NCI-H1092 treated with DMSO at 0.1 percent for 48 hours (cell line): ENCODE measurements at regions not wholly inside any gene's neighbourhood (a gene's known extent, or its start where the extent isn't known, plus 50 kb on each side); places are given as distances from the start of the nearest gene placed in this dataset.

Experiments
- DNase-seq: peaks from one replicate; lab custom pipeline; 2025; lab: John Stamatoyannopoulos, UW

DNA sequence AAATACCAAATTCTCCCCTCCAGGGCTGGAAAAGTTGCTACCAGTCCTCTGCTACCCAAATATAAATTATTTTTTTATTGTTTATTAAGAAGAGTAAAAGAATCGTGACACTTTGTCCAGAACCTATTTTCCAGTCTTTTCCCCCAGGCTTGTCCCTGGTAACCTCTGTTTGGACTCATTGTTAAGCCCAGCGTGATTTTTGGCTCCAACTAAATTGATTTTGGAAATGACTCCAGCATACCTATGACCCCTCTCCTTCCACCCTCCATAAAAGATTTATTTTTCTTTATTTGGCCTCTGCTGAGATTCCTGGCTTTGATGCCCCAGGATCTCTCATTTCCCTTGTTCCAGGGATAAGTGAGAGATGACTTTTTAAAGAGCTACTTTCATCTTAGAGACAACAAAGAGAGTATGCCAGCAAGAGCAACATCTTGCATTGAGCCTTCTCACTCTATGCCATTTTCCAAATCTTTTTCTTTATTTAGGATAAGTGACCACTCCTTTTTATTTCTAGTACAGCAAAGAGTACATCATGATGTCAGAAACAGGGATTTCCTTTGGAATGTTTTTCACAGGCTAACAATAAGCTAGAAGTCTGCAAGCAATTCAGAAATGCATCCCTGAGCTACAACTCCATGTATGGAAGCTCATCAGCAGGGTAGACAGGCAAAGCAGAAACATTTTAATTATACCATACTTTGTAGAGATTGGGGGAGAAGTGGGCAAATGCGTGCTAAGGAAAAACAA, 75.8 kb downstream of the DAD1 start:
- DNase-seq = no peak

DNA sequence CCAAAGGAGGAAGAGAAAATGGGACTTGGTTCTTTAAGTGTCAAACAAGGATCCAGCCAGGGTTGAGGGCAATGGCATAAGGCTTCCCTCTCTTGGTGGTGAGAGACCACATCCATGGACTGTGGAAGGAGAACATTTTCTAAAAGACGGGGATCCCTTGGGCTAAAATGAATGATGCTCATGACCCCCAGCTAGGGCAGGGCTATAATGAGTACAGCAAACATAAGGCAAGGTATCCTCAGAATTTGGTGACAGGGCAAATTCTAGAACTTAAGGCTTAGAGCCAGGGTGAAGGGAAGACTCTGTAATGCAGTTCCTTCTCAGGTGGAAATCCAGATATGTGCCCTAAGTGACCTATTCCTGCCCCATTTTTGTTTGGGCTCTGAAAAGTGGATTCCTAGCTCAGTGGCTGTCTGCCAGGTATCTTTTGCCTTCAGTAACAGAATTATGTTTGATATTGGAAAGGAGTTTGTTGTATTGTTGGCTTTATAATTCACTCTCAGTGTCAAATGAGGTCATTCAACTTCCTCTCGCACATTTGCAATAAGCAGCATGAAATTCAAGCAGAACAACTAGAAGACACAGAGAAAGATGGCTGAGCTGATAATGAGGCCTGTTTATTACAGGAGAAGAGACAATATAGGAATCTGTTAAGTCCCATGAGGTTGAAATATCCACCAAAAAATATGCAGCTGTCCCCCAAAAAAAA, 76.8 kb downstream of the DAD1 start:
- DNase-seq = no peak

DNA sequence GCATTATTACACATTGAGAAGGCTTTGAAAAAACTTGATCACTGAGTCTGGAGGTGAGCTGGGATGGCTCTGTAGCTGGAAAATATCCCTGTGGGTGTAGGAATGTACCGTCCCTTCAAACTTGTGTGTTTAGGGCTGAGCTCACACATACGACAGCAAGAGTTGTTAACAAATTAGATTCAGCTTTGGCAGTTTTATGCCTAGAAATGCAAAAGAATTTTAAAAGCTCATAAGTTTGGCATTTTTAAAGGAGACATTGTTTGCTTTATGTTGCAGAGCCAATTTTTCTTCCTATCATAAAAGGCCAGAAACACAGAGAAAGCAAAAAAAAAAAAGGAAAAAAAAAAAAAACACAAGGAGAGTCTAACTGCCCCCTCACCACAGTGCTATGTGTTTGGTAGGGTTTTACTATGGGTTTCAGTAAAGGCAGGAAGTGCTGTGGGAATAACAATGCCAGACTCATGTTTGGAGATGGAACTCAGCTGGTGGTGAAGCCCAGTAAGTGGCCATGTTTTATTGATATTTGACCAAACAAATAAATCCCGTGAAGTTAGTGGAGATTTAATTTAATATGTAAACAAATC, 78.4 kb downstream of the DAD1 start:
- DNase-seq = no peak

DNA sequence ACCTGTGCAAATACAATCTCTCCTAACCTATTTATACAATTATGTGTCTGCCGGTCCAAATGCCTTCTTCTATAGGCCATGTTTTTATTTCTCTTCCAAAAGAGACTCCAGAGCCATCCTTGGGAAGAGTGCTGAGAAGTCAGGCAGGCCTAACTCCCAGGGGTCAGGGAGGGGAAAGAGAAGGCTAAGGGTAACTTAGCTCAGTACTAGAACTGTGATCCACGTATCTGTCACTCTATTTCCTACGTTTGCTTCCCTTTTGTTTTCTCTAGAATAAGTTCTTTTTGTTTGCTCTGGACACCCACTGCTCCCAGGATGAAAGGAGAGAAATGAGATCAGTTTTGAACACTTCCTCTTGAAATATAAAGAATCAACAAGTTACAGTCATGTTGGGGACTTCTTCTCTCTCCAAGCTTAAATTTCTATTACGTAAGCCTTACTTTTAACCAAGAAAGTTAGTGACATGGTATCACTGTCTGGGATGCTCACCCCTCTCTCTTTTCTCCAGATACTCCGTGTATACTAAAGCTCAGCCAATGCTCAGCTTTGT, 79.2 kb downstream of the DAD1 start:
- no peak for DNase-seq

DNA sequence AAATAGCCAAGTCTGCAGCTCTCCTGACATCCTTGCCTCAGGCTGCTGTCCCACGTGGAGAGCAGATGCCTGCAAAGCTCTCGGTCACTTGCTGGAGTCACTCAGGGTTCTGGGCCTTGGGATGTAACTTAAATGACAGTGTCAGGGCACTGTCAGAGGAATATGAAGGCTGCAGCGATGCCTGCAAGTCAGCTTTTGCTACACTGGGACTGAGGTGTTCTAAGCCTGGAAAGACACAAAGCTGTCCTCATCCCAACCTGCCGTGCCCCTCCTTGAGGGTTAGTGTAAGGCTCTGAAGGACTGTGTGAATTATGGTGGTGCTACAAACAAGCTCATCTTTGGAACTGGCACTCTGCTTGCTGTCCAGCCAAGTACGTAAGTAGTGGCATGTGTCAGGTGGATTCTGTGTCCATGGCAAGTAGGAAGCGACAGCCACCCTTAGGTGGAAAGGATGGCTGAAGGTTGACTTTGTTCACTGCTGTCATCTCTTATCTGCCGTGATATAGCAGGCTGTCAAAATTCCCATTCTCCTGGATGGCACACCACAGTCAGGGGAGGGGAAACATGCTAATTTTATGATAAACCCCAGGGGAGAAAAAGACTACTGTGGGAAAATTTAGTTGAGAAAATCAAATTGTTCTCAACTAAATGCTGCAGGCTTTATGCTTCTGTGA, 79.9 kb downstream of the DAD1 start:
- DNase-seq = no peak

DNA sequence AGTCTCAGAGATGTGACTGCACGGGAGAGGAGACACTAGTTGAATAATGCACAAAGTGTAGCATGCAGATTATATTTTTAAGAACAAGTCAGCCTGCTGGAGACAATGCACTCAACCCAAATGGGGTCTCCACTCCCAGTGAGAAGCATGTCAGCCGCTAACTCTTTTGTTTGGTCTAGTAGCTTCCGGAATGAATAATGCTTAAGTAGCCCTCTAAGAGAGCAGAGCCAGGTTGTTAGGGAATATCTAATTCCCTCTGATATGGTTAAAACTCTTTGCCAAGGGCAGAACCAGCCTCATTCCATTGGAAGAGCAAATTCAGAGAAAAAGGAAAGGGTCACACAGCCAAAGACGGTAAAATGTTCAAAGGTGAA, 80.4 kb downstream of the DAD1 start:
- DNase-seq = no peak

DNA sequence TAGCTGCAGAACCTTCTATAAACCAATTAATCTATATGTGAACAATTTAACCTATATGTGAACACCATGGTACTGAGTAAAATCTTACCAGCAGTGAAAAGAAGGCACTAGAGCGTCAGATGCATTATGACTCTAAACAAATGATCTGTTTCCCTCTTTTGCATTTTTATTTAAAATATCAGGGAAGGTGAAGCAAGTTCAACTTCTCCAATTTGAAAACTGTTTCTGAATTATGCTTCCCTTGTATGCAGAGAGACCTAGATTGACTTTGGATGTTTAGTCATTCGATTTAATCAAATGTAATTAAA, 80.9 kb downstream of the DAD1 start:
- no peak for DNase-seq

DNA sequence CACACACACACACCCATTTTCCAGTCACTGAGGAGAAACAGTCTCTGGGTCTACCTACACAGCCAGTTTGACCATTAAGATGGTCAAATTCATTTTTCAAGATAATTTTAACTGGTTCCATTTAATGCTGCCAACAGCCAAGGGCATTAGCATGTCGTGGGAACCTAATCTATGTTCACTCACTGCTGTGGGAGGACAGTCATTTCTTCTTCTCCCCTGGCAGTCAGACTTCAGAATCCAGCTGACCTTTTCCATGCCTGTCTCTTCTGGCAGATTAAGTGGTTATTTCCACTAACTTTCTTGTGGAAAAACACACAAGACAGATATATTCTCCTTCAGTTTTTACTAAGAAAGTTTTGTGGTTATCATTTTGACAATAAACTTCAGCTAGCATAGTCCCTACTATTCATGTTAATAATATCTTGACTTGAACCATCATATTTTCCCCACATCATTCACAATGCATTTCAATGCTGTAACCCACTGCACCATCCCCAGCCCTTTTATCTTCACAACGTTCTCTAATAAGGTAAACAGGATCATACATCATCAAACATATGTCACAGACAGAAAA, 82.2 kb downstream of the DAD1 start:
- DNase-seq = no peak

DNA sequence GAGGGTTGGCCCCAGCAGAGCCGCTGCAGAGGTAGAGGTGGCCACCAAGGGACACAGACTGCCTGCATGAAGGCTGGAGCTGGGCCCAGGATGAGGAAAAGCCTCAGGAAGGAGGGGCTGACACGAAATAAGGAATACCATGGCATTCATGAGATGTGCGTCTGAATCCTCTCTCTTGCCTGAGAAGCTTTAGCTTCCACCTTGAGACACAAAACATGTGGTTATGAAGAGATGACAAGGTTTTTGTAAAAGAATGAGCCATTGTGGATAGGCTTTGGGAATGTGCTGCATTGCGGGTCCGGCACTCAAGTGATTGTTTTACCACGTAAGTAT, 82.7 kb downstream of the DAD1 start:
- DNase-seq = no peak

DNA sequence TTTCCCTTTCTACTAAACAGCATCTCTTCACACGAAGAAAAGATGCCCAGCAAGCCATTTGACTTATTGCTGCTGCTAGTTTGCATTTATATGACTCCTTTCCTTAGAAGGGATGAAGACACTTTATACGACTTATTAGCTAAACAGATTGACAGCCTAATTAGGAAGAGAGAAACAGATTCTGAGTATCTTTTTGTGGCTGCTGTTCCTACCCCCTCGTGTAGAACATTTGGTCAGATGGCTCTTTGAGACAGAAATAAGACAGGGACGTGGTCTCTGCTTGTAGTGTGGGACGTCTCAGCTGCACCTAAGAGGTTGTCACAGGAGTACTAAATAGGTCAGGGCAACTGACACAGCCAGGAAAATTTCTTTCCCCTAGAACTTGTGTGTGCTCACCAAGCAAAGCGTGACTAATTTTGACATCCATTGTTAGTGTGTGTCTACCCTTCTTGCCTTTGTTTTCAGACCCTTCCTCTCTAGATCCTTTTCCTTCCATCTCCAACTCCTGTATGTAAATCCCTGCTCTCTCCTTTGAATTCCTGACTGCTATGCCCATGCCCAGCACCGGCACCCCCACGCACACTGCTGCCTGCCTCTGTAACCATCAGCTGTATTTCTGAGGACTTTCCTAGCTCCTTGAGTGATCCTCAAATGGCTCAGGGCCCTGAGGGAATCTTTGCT, 83.2 kb downstream of the DAD1 start:
- DNase-seq = no peak

DNA sequence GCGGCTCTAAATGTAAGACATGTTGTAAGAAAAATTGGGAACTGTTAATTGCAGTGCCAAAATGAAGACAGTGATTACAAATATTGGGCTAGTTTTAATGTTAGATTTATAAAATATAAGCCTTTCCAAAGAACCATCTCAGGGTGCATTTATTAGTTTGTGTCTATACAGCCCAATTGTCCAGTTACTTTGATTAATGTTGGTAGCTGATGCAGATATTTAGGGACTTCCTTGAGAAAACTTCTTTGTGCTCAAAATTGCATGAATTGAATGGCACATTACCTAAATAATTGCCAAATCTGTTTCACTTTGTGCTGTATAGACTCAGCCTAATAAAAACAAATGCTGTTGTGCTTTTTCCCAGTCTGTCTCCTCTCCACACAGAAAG, 83.7 kb downstream of the DAD1 start:
- DNase-seq = no peak

DNA sequence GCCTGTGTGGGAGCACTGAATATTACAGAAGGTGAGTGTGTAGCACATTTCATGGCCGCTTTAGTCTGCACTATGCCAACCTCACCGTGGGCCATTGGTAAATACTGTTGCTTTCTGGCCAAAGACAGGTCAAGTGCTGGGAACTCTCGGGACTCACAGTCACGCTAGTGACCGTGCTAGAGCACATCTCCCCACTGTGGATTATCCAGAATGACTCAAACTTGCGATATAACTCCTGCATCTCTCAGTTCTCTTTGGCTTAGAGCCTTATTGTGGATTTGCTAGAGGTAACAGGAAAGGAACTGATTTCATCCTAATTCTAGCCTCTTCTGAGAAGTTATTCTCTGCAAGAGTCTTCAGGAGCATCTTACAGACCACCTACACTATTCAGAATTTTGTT, 86.5 kb downstream of the DAD1 start:
- DNase-seq = no peak

DNA sequence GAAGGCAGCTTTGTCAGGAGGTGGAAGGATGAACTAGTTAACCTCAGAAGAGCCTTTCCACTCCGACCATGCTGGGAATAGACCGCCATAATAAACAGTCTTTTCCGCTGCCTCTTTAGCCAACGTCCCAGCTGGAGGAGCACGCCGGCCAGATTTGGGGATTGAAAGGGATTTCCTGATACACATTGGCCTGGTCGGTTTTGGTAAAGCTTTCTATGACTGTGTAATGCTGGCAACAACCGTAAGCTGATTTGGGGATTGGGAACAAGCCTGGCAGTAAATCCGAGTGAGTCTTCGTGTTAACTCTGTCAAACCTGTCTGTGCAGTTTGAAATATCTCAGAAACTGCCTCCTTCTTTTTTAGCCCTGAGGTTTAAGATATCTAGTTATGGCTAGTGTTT, 87.0 kb downstream of the DAD1 start:
- DNase-seq = no peak

DNA sequence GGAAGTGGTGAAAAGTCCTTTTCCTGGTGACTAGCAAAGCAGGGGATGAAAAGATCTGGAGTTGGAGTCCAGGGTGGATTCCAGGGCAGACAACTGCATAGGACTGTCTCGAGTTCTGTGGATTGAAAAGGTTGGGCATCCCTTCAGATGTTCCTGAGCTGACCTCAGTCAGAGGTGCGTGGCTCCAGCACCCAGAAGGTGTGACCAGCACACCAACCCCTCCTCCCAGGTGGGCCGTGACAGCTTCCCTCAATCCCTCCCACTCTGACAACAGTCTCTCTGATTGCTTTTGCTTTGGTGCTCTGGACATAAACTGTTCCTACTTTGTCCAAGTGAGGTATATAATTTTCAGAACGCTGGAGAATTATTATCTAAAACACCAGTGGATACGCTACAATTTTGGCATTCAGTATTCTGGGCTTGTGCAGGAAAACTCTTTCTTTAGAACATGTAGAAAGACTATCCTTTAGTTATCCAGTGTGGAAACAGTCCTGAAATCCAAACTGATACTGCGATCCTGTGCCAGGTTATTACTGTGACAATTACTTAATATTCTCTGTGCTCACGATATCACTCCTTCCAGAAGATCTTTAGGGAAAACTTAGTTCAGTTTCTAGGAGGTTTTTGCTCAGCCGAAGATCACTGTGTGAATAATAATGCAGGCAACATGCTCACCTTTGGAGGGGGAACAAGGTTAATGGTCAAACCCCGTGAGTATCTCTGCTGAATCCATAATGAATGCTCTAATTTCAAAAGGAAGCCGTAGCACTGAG, 87.9 kb downstream of the DAD1 start:
- DNase-seq = no peak

DNA sequence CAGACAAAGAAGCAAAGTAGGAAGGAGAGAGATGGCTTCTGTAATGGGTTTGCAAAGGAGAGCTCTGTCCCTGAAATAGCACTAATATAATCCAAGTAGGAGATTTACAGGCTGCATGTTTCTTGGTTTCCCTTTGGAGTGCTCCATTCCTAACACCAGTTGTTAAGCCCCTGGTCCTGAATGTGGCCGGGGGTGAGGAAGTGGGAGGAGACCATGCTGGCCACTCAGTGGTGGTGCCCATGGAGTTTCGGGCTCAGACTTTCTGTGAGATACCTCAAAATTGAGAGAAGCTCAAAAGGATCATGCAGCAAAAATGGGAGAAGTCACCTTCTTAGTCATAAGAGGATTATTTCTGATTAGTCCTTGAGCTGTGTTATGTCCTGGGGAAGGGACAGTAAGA, 88.5 kb downstream of the DAD1 start:
- DNase-seq = no peak

DNA sequence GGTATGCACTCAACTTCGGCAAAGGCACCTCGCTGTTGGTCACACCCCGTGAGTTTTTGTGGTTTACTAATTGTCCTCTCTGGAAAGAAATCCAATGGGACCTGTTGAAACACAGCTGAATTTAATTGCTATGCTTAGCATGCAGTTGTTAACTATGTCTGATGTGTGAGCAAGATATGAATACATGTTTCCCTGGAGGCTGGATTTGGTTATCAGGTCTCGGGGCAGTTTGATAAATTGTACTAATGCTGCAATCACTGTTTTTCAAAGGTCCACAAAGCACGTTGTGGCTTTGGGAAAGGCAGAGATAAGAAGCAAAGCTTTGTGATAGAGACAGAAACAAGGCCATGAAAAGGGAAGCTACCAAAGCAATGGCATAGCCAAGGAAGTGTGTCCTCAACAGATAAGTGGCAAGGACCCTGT, 91.3 kb downstream of the DAD1 start:
- DNase-seq = no peak

DNA sequence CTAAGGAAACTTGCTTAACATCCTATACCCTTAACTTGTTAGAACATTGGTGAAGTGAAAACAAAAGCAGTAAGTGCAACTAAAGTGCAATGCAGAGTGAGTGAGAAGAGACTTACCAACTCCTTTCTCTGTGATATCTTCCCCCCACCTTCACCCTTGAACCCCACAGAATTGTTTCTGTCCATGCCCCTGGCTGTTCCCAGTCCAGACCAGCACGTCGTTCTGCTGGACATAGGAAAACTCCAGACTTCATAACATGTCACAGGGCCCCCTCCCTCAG, 91.9 kb downstream of the DAD1 start:
- no peak for DNase-seq

DNA sequence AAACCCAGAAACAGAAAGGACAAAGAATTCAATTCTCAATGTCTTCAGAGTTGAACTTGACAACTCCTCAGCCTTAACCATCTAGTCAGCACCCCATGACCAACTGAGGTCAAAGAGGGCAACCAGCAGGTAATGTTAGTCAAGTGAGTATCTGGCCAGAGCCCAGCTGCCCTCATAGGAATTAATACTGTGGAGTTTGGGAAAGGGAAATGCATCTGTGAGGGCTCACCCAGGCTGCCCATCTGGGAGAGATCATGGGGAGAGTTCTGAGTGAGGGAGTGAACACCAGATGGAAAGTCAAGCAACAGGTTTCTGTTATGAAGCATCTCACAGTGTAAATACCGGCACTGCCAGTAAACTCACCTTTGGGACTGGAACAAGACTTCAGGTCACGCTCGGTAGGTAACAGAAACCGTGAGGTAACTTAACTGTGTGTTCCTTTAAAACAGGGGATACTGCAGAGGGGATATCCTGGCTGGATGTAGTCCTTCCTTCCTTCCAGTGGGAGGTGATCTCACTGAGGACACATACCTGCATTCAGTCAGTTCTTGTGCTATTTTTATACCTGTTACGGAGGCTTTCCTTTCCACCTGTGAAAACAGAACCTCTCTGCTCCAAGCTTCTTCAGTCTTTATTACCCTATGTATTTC, 94.4 kb downstream of the DAD1 start:
- DNase-seq = no peak

DNA sequence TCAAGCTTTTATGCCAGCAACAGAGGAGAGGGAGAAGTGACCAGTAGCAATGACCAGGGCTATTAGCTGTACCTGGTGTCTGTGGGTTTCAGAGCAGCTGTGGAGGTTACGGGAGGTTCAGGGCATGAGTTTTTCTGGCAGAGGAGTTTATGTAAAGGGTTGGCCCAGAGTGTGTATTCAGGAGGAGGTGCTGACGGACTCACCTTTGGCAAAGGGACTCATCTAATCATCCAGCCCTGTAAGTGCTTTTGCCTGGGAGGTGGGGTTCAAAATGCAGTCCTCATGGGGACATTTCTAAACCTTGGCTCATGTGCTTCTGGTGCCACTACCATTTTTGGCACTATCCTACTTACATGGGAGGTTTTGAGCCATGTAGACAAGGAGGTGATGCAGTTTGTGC, 95.3 kb downstream of the DAD1 start:
- no peak for DNase-seq

DNA sequence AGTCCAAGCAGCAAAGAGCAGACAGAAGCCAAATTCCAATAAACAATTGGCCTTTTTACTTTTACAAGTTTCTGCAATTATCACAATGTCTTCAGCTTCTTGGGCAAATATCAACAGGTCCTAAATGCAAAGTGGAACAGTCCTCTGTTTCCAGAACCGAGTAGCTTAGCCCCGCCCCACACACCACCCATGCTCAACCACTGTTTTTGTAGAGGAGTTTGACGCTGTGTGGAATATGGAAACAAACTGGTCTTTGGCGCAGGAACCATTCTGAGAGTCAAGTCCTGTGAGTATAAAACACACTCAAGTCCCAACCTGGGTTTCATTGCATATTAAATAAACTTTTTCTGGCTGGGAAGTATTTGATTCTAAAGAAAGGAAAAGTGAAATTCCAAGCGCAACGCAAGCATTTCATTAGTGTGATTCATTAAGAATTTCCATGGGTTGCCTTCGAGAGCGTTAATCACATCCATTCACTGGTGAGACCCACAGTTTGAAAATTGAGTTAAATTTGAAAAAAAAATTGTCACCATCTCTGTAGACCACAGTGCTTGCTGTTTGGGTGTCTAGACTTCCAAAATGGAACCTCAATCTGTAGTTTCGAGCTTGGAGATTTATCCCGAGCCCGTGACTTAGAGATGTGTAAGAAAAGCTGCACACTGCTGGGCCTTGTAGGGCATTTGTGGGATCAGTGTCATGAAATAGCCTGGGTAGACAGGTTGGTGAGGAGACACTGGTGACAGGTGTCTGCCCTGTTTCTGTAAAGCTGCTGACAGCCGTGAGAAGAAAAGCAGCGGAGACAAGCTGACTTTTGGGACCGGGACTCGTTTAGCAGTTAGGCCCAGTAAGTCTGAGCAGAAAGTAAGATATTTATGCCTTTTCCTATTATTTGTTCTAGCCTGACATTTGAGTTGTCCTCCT, 96.1 kb downstream of the DAD1 start:
- DNase-seq = no peak
